ENCODE measurements at regions not wholly inside any gene's neighbourhood (a gene's known extent, or its start where the extent isn't known, plus 50 kb on each side); places are given as distances from the start of the nearest gene placed in this dataset.

DNA sequence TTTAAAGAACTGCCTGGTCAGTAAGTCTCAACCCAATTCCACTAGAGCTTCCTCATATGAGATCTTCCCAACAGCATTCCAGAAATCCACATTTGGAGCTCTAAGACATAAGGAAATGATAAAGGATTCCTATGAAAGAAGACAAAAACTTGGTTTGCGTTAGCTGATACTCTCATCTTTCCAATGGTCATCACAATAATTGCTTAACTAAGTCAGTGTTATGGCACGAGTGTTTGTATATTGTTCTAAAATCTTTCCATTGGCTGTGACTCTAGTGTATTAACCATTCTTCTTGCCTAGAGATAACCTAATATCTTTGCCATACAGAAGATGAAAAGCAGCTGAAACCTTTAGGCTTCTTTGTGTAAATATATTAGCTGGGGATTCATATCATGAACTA is 289.0 kb downstream of the SNX13 start:
- TF ChIP-seq ZFX (IDR thresholded peaks at IDR 0.05) = no peak
- TF ChIP-seq, protein P1, sequence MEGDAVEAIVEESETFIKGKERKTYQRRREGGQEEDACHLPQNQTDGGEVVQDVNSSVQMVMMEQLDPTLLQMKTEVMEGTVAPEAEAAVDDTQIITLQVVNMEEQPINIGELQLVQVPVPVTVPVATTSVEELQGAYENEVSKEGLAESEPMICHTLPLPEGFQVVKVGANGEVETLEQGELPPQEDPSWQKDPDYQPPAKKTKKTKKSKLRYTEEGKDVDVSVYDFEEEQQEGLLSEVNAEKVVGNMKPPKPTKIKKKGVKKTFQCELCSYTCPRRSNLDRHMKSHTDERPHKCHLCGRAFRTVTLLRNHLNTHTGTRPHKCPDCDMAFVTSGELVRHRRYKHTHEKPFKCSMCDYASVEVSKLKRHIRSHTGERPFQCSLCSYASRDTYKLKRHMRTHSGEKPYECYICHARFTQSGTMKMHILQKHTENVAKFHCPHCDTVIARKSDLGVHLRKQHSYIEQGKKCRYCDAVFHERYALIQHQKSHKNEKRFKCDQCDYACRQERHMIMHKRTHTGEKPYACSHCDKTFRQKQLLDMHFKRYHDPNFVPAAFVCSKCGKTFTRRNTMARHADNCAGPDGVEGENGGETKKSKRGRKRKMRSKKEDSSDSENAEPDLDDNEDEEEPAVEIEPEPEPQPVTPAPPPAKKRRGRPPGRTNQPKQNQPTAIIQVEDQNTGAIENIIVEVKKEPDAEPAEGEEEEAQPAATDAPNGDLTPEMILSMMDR (conservative IDR thresholded peaks at IDR 0.05) = no peak
- H3K27ac ChIP-seq = no peak overlapping the region

DNA sequence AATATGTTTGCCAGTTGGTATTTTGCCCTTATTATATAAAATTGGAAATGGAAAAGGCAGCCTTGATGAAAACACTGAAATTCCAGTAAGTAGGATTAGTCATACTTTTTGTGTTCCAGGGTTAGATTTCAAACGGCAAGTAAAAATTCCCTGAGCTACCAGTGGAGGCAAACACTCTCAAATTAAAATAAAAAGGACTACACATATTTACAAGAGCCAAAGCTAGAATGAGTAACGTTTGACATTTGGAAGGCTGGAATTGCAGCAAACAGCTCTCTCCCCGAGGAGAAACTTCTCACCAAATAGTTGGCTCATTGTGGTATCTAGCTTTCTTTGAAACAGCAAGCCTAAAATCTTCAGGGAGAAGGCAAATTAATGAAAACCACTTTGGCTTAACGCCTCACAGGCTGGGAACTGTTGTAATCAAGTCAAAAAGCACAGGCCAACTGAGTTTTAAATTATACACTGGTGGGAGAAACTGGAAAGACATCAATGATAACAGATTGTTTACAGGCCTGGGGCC is 288.4 kb downstream of the SNX13 start:
- TF ChIP-seq, protein P1 (conservative IDR thresholded peaks at IDR 0.05) = no peak
- TF ChIP-seq ZFX (IDR thresholded peaks at IDR 0.05) = no peak
- no peak overlapping the region for H3K27ac ChIP-seq

DNA sequence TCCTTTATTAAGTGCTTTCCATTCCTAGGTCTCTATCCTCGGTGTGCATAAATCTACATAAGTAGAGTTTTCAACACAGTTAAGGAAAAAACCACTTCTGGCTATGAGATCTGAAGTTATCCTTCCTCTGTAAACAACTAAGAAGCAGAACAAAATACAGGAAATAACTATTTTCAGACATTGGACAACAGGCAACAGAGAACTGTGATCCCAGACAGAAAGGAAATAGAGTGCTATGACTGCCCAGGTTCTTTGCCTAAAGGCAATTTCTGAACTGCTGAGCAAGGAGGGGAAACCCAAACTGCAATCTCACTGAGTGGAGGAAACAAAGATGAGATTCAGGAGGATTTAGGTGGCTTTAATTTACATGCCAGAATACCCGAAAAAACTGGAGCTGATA is 285.4 kb downstream of the SNX13 start:
- no peak for TF ChIP-seq ZFX (IDR thresholded peaks at IDR 0.05)
- TF ChIP-seq, protein P1 (conservative IDR thresholded peaks at IDR 0.05) = no peak
- H3K27ac ChIP-seq = no peak overlapping the region

DNA sequence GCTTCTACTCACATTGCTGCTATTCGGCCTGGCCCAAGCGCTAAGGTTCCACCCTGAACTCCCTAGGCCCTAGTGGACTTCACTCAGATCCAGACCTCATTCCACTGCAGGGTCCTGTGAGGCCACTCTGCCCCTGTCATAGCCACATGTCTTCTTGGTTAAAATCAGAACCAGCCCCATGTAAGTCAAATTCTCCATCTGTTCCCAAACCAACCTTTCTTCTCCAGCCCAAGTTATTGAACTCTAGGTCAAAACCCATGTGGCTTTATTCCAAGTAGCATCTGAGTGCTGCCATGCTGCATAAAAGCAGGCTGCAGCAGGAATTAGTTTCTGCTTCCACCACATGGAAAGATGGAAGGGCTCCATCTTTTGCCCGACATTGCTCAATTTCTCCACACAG is 281.2 kb downstream of the SNX13 start:
- no peak overlapping the region for H3K27ac ChIP-seq
- TF ChIP-seq ZFX (IDR thresholded peaks at IDR 0.05) = no peak
- TF ChIP-seq, protein P1 (conservative IDR thresholded peaks at IDR 0.05) = no peak

DNA sequence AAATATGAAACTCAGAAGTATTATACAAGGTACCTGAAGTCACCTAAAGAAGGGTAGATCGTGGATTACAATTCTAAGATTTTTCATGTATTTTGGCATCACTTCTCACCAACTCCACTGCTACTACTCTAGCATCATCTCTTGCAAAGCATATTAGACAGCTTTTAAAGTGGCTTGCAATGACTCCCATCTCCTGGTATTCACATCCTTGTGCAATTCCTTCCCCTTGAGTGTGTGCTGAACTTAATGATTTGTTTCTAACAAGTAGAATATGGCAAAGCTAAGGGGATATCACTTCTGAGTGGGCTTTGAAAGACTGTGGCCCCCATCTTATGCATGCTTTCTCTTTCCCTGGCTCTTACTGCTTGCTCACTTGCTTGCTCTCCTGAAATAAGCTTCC is 280.2 kb downstream of the SNX13 start:
- TF ChIP-seq ZFX (IDR thresholded peaks at IDR 0.05) = no peak
- TF ChIP-seq, protein P1 (conservative IDR thresholded peaks at IDR 0.05) = no peak
- no peak overlapping the region for H3K27ac ChIP-seq

DNA sequence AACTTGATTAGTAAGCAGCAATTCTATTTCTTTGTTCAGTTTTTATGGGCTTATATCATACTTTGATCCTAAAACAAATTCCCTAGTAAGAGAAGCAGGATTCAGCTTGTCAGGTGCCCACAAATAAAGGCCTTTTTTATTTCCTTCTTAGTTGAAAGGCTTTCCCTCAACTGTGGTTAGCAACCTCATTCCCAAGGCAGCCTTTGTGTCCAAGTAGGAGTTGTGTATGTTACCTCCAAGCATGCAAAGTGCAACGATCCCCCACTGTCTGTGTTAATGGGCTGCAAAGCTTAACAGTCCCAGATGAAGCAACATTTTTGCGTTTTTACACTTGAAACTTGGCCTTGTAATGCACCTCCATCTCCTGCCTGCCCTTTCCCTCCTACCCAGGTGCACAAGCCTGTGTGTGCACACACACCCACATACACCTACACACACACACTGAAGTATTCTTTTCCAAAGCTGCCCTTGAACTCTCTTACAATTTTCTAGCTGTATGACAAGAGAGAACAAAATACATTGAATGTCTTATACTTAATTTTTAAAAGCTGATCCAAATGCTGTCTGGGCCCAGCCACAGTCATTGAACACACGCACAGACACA is 278.2 kb downstream of the SNX13 start:
- TF ChIP-seq, protein P1 (conservative IDR thresholded peaks at IDR 0.05) = no peak
- no peak for TF ChIP-seq ZFX (IDR thresholded peaks at IDR 0.05)
- no peak overlapping the region for H3K27ac ChIP-seq

DNA sequence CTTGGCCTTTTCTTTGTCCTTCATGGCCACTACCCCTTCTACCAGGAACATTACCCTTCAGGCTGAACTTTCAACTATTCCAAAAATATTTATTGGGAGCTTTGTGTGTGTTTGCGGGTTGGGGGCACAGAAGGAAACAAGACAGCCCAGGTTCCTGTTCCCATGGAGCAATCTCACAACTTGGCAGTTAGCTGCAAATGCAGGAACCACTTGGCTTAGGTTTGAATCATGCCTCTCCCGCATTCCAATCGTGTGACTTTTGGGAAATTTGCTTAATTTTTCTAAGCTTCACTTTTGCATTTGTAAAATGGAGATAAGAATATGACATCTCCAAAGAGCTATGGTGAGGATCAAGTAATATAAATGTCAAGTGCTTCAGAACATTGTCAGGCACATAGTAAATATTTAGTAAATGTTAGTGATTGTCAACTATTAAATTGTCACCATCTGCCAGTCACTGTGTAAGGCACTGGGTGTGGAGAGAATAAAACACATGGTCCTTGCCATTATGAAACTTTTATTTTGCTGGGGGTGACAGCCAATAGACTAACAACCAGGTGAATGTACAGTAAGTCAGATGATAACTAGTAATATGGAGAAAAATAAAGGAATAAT is 277.1 kb downstream of the SNX13 start:
- no peak overlapping the region for H3K27ac ChIP-seq

More for the DNA sequence above, 277.1 kb downstream of the SNX13 start:
- TF ChIP-seq ZFX (IDR thresholded peaks at IDR 0.05) = no peak
- TF ChIP-seq, protein P1 (conservative IDR thresholded peaks at IDR 0.05) = no peak
